Endothelial cell of umbilical vein (primary cell): ENCODE measurements at regions not wholly inside any gene's neighbourhood (a gene's known extent, or its start where the extent isn't known, plus 50 kb on each side); places are given as distances from the start of the nearest gene placed in this dataset.

Experiments used
- BruUV-seq: library from RNA; stranded (reverse); fragments of 400-500 nt; replicated peaks from 2 replicates; lab custom pipeline; 2021; lab: Mats Ljungman, UMichigan
- CTCF ChIA-PET: fragments of 300-600, 350-600 bp; sonication (Branson Sonifier 250); formaldehyde crosslinking; loops from one replicate; lab custom pipeline; 2021; ENCODE audit warnings: antibody characterized with exemption, inconsistent platforms; lab: Charles Lee
- POLR2A ChIA-PET: fragments of 300-600, 350-600 bp; sonication (Branson Sonifier 250); formaldehyde crosslinking; loops from one replicate; lab custom pipeline; 2021; ENCODE audit warnings: antibody characterized with exemption, inconsistent platforms; lab: Charles Lee
- DNase-seq: peaks from one replicate; pipeline ENCODE4 v3.0.0-alpha.2; 2011; ENCODE audit warnings: low read depth, low spot score
- FAIRE-seq: peaks from 2 replicates; lab custom pipeline; 2011; peaks lifted over from hg19 to GRCh38; lab: Jason Lieb, UNC
- H2AFZ ChIP-seq: 2 replicates; pipeline ENCODE4 v1.6.0; 2012; ENCODE audit warnings: low read depth, low read length, control low read depth, inconsistent platforms
- H3K27ac ChIP-seq: 2 replicates; pipeline ENCODE4 v1.5.1; 2011; ENCODE audit warnings: low read depth, mild to moderate bottlenecking, control low read depth, low read length, moderate library complexity; ENCODE audit not compliant: insufficient read depth
- H3K27me3 ChIP-seq, 2 experiments: 2 replicates each; pipeline versions ENCODE4 v1.6.0 to v1.6.1; 2011; ENCODE audit warnings: low read length in 2 of 2, mixed read lengths in 1 of 2; ENCODE audit not compliant: control insufficient read depth in 2 of 2, insufficient read depth in 2 of 2
- H3K36me3 ChIP-seq, 2 experiments: 2 replicates in 1 of 2; 3 replicates in 1 of 2; pipeline ENCODE4 v1.5.1; 2011; ENCODE audit warnings: low read length in 2 of 2, mild to moderate bottlenecking in 1 of 2, moderate library complexity in 1 of 2; ENCODE audit not compliant: control insufficient read depth in 2 of 2, insufficient read depth in 2 of 2; ENCODE audit errors: extremely low read depth in 1 of 2
- H3K4me1 ChIP-seq: 3 replicates; pipeline ENCODE4 v1.5.1; 2011; ENCODE audit warnings: mild to moderate bottlenecking, low read length; ENCODE audit not compliant: control insufficient read depth, insufficient read depth; ENCODE audit errors: extremely low read depth
- H3K4me2 ChIP-seq: 2 replicates; pipeline ENCODE4 v1.6.1; 2011; ENCODE audit warnings: low read length, control low read depth, mixed read lengths; ENCODE audit not compliant: insufficient read depth
- H3K4me3 ChIP-seq, 3 experiments: fragments of 200-600 bp in 1 of 3; sonication (generic), shearing (Covaris generic) in 1 of 3; replicated peaks in 1 of 3; 2 replicates each; pipeline ENCODE4 v1.5.1; 2011 to 2016; ENCODE audit warnings: control low read depth in 3 of 3, low read length in 3 of 3, mild to moderate bottlenecking in 2 of 3, inconsistent platforms in 1 of 3, low read depth in 1 of 3, moderate library complexity in 1 of 3; ENCODE audit not compliant: insufficient read depth in 1 of 3
- H3K79me2 ChIP-seq: 2 replicates; pipeline ENCODE4 v1.6.0; 2012; ENCODE audit warnings: low read length, inconsistent platforms; ENCODE audit not compliant: control insufficient read depth, insufficient read depth
- H3K9ac ChIP-seq: replicated peaks from 2 replicates; pipeline ENCODE3; 2011; ENCODE audit warnings: low read length, control low read depth; ENCODE audit not compliant: insufficient read depth; ENCODE audit errors: extremely low read depth
- H3K9me1 ChIP-seq: replicated peaks from 3 replicates; pipeline ENCODE4 v1.6.0; 2011; ENCODE audit warnings: mild to moderate bottlenecking, low read length; ENCODE audit not compliant: control insufficient read depth, insufficient read depth; ENCODE audit errors: extremely low read depth
- H3K9me3 ChIP-seq: replicated peaks from 2 replicates; pipeline ENCODE4 v1.5.1; 2012; ENCODE audit warnings: low read length, inconsistent platforms; ENCODE audit not compliant: control insufficient read depth, insufficient read depth
- H4K20me1 ChIP-seq: replicated peaks from 2 replicates; pipeline ENCODE3; 2011; ENCODE audit warnings: mild to moderate bottlenecking, low read length; ENCODE audit not compliant: control insufficient read depth, insufficient read depth; ENCODE audit errors: extremely low read depth
- CTCF ChIP-seq, 2 donors: IDR thresholded peaks; 1 replicate in 1 of 2; 2 replicates in 1 of 2; pipeline ENCODE4 v1.5.1; 2011; ENCODE audit warnings: low read length in 2 of 2, mild to moderate bottlenecking in 2 of 2, moderate library complexity in 2 of 2, control low read depth in 1 of 2, inconsistent platforms in 1 of 2, low read depth in 1 of 2; ENCODE audit not compliant: insufficient read depth in 1 of 2; ENCODE audit errors: extremely low read depth in 1 of 2
- EZH2 ChIP-seq: IDR thresholded peaks from 2 replicates; pipeline ENCODE4 v1.6.1; 2012; ENCODE audit warnings: borderline replicate concordance, low read depth, mild to moderate bottlenecking, moderate library complexity, low read length, inconsistent platforms; ENCODE audit not compliant: severe bottlenecking
- FOS ChIP-seq: IDR thresholded peaks from 2 replicates; pipeline ENCODE4 v1.6.1; 2011; ENCODE audit warnings: mild to moderate bottlenecking, low read length, moderate library complexity, borderline replicate concordance; ENCODE audit not compliant: insufficient read depth
- GATA2 ChIP-seq: IDR thresholded peaks from 2 replicates; pipeline ENCODE4 v1.7.0; 2011; ENCODE audit warnings: low read depth, mild to moderate bottlenecking, moderate library complexity, mixed read lengths, low read length; ENCODE audit not compliant: insufficient read length, insufficient read depth
- JUN ChIP-seq: IDR thresholded peaks from 2 replicates; pipeline ENCODE4 v1.6.1; 2011; ENCODE audit warnings: borderline replicate concordance, low read depth; ENCODE audit not compliant: insufficient read length, insufficient read depth
- MAX ChIP-seq: IDR thresholded peaks from 2 replicates; pipeline ENCODE4 v1.6.1; 2011; ENCODE audit not compliant: insufficient read depth, insufficient read length
- MYC ChIP-seq: IDR thresholded peaks from one replicate; pipeline ENCODE4 v1.6.1; 2011; ENCODE audit warnings: mild to moderate bottlenecking, low read depth, low read length
- POLR2A ChIP-seq: IDR thresholded peaks from 2 replicates; pipeline ENCODE4 v1.6.1; 2012; ENCODE audit warnings: low read depth, mild to moderate bottlenecking, control low read depth, low read length
- POLR2AphosphoS5 ChIP-seq: IDR thresholded peaks from 2 replicates; pipeline ENCODE4 v1.6.1; 2012; ENCODE audit warnings: low read depth, mild to moderate bottlenecking, control low read depth, low read length, moderate library complexity; ENCODE audit not compliant: insufficient read depth
- dilution Hi-C: fragments of 300-500 bp; cut with MboI; formaldehyde crosslinking; loops from one replicate; pipeline ENCODE4 v1.15.0; 2019; ENCODE audit warnings: low sequenced_read_pairs; ENCODE audit not compliant: extremely low pct_ligation_motif_present
- intact Hi-C: fragments of 100-400 bp; cut with micrococcal nuclease; formaldehyde crosslinking; loops from one replicate; pipeline ENCODE4 v1.10.0; 2022

- no peak for FAIRE-seq
- Histone ChIP-seq H3K4me3 (no peak overlapping the region), H3K9me1 (no peaks in the 10 kb centered on the region), H3K4me1 (no peaks in the 10 kb centered on the region), H3K9me3 (no peaks in the 10 kb centered on the region), H2AFZ (no peak overlapping the region), H3K4me2 (no peak overlapping the region), H4K20me1 (no peaks in the 10 kb centered on the region), H3K36me3 (no peaks in the 10 kb centered on the region), H3K27ac (no peak overlapping the region), H3K27me3 (no peaks in the 10 kb centered on the region), H3K79me2 (no peaks in the 10 kb centered on the region), H3K9ac (no peak overlapping the region)
- intact Hi-C loops: no loop called here
- dilution Hi-C loops: no loop called here
- POLR2A ChIA-PET: no interaction called here
- no peak for DNase-seq
- CTCF ChIA-PET: no interaction called here
- BruUV-seq: no TSS peak
- TF ChIP-seq GATA2: no peak
- no peak for TF ChIP-seq MYC
- TF ChIP-seq CTCF (IDR thresholded peaks at IDR 0.05; ENCODE audit: extremely low read depth in 1 of 2, insufficient read depth in 1 of 2, low read depth in 1 of 2, low read length in 2 of 2): no peak
- TF ChIP-seq POLR2A: no peak
- TF ChIP-seq JUN: no peak
- no peak for TF ChIP-seq FOS
- TF ChIP-seq EZH2: no peak
- TF ChIP-seq POLR2AphosphoS5: no peak
- no peak for TF ChIP-seq MAX
Observed at GRCh38 chr2:23204685-23205242, 180.2 kb upstream of the KLHL29 start.
